GM12872 (cell line): ENCODE measurements at regions not wholly inside any gene's neighbourhood (a gene's known extent, or its start where the extent isn't known, plus 50 kb on each side); places are given as distances from the start of the nearest gene placed in this dataset.

ENCODE experiments used
- TF ChIP-seq, protein P1 (sequence below): IDR thresholded peaks from 3 replicates; pipeline ENCODE4 v1.5.1; 2011; ENCODE audit warnings: low read depth, mild to moderate bottlenecking, low read length, moderate library complexity; ENCODE audit not compliant: insufficient read depth

DNA sequence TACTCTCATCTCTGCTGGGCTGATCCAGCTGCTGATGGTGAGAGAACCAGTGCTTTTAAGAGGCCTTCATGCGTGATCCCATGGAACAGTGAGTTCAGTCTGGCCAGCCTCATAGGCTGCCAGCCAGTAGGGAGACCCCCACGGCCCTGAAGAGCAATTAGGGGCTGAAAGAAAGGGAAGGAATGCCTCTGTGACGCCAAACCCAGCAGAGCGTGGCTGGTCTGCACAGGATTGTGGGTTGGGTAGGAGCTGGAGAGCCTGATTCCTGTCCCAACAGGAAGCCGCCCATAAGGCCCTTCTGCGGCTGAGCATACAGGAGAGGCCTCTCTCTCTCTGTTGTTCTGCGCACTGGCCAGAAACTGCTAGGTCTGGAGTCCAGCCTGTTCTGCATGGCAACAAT lies 181.5 kb upstream of the E2F8 start:
- TF ChIP-seq, protein P1, sequence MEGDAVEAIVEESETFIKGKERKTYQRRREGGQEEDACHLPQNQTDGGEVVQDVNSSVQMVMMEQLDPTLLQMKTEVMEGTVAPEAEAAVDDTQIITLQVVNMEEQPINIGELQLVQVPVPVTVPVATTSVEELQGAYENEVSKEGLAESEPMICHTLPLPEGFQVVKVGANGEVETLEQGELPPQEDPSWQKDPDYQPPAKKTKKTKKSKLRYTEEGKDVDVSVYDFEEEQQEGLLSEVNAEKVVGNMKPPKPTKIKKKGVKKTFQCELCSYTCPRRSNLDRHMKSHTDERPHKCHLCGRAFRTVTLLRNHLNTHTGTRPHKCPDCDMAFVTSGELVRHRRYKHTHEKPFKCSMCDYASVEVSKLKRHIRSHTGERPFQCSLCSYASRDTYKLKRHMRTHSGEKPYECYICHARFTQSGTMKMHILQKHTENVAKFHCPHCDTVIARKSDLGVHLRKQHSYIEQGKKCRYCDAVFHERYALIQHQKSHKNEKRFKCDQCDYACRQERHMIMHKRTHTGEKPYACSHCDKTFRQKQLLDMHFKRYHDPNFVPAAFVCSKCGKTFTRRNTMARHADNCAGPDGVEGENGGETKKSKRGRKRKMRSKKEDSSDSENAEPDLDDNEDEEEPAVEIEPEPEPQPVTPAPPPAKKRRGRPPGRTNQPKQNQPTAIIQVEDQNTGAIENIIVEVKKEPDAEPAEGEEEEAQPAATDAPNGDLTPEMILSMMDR: no peak

DNA sequence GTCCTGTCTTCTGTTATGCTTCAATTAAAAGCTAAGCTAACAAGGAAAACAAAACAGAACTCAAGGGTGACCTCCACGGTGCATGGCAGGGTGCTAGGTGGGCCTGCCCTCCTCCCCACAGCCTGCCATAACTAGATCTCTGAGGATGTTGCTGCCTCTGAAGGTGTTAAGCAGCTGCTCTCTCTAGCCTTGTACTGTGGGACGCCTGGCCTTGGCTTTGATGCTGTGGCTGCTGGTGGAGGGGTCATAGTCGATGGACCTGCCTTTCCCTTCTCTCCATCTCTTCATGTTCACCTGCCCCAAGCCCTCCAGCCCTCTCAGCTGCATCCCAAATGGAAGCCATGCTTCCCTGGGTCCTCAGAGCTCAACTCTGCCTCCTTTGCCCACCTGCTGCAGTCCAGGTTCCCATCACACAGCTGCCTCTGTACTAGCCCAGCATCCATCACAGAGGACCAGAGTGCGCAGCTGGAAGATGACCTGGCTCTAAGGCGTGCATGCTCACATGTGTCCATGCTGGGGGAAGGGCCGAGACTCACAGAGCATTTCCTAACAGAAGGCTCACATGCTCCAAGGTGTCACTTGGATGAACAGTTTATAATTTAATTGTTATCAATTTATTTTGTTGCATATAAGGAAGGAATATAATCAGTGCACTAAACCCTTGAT lies 180.3 kb upstream of the E2F8 start:
- TF ChIP-seq, protein P1: no peak

DNA sequence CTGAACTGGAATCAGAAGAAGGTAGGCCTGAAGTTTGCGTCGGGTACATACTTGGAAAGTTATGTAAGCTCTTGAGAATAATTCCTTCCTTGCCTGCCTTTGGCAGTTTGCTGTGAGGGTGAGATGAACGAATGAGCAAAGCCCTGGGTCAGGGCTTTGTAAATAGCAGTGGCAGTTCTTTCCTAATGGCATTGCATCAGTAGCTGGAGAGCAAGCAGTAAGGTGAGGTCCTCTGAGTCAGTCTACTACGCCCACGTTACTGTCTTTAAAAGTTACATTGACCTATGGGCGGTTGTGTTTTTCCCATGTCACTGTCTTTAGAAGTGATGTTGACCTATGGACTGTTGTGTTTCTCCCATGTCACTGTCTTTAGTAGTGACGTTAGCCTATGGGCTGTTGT lies 179.1 kb upstream of the E2F8 start:
- TF ChIP-seq, protein P1: no peak

DNA sequence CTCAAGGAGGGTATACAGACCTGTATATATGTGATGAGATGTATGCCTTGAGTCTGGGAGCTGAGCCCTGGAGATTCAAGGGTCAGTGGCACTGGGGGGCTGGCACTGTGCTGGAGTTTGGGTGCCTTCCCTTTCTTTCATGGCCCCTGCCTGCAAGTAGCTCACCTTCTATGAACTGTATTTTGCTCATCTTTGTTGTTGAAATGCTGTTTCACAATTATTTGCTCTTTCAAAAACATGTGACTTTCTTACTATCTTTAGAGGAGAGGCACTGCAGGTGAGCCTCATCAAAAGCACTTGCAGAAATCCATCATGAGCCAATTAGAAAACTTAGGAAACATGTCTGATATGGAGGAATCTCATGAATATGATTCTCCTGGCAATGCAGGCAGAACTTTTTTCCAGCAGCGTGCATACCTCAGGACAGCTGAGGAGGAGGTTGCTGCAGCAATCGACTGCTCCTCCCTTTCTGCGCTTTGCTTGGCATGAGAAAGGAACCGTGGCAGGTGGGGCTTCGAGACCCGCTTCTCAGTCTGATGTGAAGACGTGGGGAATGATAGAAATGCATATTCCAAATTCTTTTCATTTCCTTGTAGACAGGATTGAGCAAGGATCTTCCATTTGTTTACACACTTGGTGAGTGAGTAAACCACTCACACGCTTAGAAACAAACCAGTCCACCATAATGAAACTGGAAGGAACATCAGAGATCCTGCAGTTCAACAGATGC lies 178.4 kb upstream of the E2F8 start:
- TF ChIP-seq, protein P1: no peak

DNA sequence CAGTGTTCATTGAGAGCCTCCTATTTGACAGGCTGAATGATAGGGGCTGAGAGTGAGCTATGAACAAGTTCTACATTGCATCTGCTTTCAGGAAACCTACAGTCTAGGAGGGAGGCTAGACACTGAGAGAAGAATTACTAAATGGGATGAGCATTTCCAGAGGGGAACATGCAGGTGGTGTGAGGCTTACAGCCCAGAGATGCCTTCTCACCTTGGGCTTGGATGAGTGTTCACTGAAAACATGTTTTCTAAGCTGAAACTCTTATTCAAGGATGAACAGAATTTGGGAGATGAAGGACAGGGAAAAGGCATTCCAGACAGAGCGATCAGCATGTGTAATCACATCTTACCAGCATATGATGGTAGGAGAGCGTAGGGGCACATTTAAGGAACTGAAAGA lies 177.5 kb upstream of the E2F8 start:
- TF ChIP-seq, protein P1: no peak

DNA sequence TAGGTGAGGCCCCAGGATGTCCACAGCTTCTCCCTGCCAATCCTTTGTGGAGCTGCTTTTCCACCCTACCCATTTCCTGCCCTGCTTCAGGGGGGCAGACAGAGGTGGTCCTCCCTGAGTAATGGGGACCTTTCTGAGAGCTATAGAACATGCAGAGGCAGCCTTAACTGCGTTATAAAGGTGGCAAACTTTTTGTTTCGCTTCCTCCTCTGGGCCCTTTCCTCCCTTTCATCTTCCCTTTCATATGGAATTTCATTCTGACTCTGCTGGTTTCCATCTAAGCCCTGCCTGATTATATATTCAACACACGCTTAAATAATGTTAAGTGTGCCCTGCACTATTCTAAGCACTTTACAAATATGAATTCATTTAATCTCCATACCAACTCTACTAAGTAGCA lies 169.3 kb upstream of the E2F8 start:
- TF ChIP-seq, protein P1: no peak

DNA sequence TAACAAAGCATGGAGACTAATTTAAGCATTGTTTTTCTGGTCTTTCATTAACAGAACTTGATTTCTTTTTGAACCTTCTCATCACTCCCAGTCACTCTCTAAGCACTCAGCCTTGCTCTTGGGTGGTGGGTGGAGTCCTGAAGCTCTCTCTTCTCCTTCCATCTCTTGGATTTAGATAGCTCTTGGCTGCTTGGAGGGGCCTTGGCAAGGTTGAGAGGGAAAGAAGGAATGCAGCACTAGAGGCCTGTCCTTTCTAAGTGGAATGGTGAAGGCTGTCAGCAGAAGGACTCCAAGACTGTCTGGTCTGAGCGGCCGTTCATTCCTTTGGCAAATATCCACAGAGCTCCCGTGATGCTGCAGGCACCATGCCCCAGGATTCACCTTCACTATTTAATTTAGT lies 168.6 kb upstream of the E2F8 start:
- TF ChIP-seq, protein P1: no peak
